HG02763 (cell line): ENCODE measurements at regions not wholly inside any gene's neighbourhood (a gene's known extent, or its start where the extent isn't known, plus 50 kb on each side); places are given as distances from the start of the nearest gene placed in this dataset.
"Not testable (repeated sequence)": the region's sequence is repeated elsewhere in the genome, so short reads cannot be mapped to it uniquely, and the experiment has no call there.

Experiments used
- ATAC-seq: cut with Tn5 transposase; IDR thresholded peaks from one replicate; pipeline ENCODE4 v1.9.1; 2021; ENCODE audit warnings: mild to moderate bottlenecking, moderate library complexity; ENCODE audit not compliant: unreplicated experiment

DNA sequence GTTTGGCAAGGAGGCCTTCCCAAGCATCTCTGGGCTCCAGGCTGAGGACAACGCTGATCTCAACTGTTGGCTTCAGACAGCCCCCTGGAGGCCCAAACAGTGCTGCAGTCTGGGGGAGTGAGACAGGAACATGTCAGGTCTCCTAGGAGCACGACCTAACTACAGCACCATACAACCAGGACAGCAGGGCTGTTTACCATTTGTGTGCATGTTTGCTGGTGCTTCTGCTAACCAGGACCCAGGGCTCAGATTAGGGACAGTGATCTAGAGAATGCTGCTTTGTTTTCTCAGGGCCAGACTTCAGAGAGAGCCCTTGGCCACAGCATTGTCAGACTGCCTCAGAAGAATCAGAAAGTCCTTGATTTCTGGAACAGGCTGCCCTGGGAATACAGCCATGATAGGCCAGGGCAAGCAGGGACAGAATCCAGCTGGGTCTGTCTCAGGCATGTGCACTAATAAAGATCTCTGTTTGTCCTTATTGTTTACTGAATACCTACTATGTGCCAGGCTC lies 126.5 kb downstream of the VPREB1 start:
- ATAC-seq, result no peak

- no peak for ATAC-seq
Observed at GRCh38 chr22:22372086-22372485, 127.5 kb downstream of the VPREB1 start.

DNA sequence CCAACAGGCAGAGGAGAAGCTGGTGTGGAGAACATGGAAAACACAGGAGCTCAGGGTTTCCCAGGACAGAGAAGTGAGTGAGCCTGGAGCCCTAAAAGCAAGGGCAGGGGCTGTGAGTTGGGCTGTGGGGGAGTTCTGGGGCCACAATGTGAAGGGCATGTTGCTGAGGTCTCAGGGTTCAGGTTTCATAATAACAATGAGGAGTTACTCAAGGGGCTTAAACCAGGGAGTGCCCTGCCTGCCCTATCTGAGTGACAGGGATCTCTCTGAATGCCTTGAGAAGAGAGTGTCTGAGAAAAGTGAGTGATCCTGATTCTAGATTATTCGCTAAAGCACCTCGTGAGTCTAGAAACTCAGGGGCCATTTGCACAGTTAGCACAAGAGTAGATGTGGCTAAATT lies 129.6 kb downstream of the VPREB1 start:
- no peak for ATAC-seq

DNA sequence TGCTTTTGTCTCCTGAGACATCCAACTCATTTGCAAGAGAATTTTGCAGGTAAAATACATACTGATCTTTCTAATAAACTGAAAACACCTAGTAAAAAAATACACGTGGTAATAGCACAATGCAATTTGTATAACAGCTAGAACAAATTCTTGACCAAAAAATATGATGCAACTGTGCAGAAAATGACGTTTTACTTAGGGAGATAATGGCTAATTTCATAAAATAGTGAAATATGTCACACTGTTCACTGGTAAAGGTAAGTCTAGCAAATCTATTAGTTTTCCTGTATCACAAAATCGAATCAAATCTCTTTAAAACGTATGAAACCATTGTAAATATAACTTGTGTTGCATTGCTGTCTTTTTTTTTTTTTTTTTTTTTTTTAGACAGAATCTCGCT lies 130.0 kb downstream of the VPREB1 start:
- no peak for ATAC-seq

- no peak for ATAC-seq
Observed at GRCh38 chr22:22375576-22376351, 131.2 kb downstream of the VPREB1 start.

- no peak for ATAC-seq
Observed at GRCh38 chr22:22376352-22376706, 131.7 kb downstream of the VPREB1 start.

DNA sequence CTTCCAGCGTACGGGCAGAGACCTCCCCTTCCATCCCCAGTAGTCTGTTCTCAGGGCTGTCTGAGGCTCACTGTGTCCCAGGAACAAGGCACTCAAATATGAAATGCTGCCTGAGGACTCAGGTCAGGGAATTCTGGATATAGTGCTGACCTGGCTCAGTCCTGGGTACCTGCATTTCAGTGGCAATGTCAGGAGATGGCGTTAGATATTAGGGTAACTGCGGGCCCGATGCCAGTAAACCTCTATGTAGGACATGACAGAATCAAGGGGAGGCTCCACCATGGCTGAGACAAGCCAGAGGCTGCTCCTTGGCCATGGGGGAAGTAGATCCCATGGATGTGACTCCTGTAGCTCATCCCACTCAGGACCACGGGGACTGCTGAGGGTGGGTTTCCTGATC lies 131.7 kb downstream of the ZNF280B start:
- not testable (repeated sequence) for ATAC-seq

GRCh38 chr22:22377335-22377734 lies 131.2 kb downstream of the ZNF280B start:
- ATAC-seq, result no peak

DNA sequence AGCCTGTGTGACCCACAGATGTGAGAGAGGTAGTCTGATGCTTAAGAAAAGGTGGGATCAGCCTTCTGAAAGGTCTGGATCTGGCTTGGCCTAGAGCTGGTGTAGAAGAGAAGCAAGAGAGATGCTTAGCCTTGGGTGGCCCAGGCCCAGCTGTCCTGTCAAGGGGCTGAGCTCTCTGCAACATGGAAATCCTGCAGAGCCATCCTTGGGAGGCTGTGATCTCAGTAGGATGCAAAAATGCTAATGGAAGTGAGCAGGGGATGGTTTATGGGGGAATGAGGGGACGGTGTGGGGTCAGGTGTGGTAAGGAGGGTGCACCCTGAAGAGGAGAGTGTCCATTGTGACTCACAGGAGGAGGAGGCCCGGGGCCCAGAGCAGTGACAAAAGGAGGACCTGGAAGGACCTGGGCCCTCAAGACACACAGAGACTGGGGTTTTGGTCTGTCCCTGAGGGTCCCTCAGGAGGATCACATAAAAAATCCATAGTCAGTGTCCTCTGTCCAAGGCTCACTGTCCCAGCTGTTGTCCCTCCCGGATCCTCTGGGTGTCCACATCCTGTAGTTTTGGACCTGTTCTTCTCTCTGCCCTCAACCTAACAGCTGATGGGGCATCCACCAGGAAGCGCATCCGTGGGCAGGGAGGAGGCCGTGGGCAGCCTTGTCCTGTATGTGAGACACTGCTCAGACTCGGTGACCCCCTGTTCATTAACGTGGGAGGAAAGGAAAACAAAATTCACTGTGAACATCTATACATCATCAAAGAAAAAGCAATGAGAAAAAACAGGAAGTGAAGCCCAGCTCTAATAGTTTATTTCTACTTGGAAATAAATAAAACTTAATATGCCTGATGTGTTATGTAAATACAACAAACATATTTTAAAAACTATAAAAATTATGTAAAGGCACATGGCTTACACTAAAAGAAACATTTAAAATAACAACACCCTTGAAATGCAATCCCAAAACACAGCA lies 129.8 kb downstream of the ZNF280B start:
- no peak for ATAC-seq

- no peak for ATAC-seq
Observed at GRCh38 chr22:22380098-22381030, 128.2 kb downstream of the ZNF280B start.

GRCh38 chr22:22381292-22381691 lies 127.2 kb downstream of the ZNF280B start:
- ATAC-seq, result not testable (repeated sequence)

DNA sequence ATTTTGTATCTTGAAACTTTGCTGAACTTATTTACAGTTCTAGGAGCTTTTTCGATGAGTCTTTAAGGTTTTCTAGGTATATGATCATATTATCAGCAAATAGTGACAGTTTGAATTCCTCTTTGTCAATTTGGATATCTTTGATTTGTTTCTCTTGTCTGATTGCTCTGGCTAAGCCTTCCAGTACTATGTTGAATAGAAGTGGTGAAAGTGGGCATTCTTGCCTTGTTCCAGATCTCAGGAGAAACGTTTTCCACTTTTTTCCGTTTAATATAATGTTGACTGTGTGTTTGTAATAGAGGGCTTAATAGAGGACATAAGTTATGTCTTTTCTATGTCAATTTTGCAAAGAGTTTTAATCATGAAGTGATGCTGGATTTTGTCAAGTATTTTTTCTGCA lies 124.3 kb downstream of the ZNF280B start:
- ATAC-seq, result no peak

GRCh38 chr22:22384668-22385244 lies 123.8 kb downstream of the ZNF280B start:
- ATAC-seq, result no peak

DNA sequence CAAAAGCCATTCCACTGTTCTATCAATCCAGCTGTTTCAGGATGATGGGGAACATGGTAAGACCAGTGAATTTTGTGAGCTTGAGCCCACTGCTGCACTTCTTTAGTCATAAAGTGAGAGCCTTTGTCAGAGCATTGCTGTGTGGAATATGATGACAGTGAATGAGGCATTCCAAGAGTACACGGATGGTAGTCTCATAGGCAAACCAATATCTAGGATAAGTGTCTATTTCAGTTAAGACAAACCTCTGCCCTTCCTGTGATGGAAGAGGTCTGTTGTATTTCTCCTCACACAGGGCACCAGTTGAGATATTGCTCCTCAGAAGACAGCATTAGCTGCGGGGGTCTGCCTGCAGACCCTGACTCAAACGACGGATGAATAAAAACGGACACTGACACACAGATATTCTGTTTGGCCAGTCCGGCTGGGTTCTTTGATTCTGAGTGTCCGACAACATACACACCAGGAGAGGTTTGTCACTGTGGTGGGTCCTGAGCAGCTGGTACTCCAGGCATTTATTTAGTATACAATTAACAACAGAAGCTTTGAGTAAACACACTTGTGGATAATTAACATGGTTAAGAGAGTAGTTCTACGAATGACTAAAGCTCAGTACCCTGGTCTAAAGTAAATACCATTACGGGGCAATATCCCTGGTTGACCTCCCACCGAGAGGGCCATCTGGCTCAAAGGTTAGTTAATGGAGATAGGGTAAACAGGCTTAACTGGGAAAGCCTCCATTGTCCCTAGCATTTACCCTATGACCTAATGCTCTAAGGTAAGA lies 121.7 kb downstream of the ZNF280B start:
- ATAC-seq, result no peak

GRCh38 chr22:22387386-22387736 lies 121.2 kb downstream of the ZNF280B start:
- no peak for ATAC-seq

- ATAC-seq, result no peak
Observed at GRCh38 chr22:22388090-22388489, 120.5 kb downstream of the ZNF280B start.

DNA sequence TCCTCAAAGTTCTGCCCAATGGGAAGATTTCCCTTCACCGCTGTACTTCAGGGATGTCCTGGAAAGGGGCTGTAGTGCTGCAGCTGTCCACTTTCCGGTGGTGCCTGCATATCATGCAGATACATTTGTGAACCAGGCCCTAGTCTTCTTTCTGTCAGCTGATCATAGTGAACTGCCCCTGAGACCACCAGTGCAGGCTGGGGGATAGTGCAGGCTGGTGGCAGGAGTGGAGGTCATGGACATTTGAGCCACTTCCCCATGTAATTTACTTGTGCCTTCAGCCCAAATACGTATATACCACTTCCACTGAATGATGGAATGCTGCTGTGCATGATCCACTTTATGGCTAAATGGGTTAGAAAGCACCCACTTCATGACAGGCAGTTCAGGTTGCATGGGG lies 120.0 kb downstream of the ZNF280B start:
- no peak for ATAC-seq

DNA sequence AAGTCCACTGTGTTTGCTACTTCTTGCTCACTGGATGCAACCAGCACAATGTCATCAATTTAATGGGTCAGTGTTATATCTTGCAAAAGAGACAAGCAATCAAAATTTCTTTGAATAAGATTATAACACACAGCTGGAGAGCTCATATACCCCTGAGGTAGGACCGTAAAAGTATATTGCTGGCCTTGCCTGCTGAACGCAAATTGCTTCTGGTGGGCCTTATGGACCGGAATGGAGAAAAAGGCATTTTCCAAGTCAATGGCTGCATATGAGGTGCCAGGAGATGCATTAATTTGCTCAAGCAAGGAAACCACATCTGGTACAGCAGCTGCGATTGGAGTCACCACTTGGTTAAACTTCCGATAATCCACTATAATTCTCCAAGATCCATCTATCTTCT lies 119.1 kb downstream of the ZNF280B start:
- no peak for ATAC-seq

DNA sequence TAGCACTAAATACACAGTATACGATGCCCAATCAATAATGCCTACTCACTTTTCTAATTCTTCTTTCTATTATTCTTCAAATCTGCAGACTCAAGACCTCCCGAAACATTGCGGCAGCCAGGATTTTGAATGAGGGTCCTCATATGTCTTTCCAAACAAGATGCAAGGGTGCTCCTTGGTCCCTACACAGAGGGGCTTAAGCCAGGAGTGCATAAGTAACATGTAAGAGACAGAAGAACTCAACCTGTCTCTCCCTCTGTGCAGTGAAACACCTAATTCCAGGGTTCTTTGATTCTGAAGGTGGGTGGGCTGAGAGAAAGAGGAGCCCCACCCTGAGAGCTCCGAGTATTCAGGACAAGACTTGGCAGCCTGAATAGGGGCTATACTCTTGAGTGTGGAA lies 117.6 kb downstream of the ZNF280B start:
- ATAC-seq, result no peak

- ATAC-seq, result no peak
Observed at GRCh38 chr22:22391543-22391942, 117.0 kb downstream of the ZNF280B start.
